B cell (primary cell): ENCODE measurements at regions not wholly inside any gene's neighbourhood (a gene's known extent, or its start where the extent isn't known, plus 50 kb on each side); places are given as distances from the start of the nearest gene placed in this dataset.

Experiments used
- ATAC-seq: fragments of 200-7000 bp; cut with Tn5 transposase; one replicate; pipeline ENCODE4 v1.10.0; 2021; ENCODE audit warnings: low read depth, mild to moderate bottlenecking, moderate number of reproducible peaks, moderate library complexity
- CTCF ChIA-PET: fragments of 350-600 bp; sonication (Branson Sonifier 250); formaldehyde crosslinking; loops from one replicate; lab custom pipeline; 2021; ENCODE audit warnings: antibody characterized with exemption, inconsistent platforms; lab: Charles Lee
- POLR2A ChIA-PET: fragments of 350-600 bp; sonication (Branson Sonifier 250); formaldehyde crosslinking; loops from one replicate; lab custom pipeline; 2021; ENCODE audit warnings: antibody characterized with exemption; lab: Charles Lee
- DNase-seq: peaks from one replicate; pipeline ENCODE4 v3.0.0; 2013
- H2AFZ ChIP-seq: 2 replicates; pipeline ENCODE4 v1.6.1; 2012; ENCODE audit warnings: mild to moderate bottlenecking, low read depth, low read length; ENCODE audit not compliant: insufficient read depth, poor library complexity, severe bottlenecking
- H3K27ac ChIP-seq, 2 donors: 1 replicate in 1 of 2; 2 replicates in 1 of 2; pipeline ENCODE4 v1.5.1; 2012 to 2013; ENCODE audit warnings: low read length in 2 of 2, mild to moderate bottlenecking in 2 of 2, moderate library complexity in 1 of 2
- H3K27me3 ChIP-seq, 4 experiments: fragments of 200-600 bp in 1 of 4; sonication (generic) in 1 of 4; replicated peaks in 1 of 4; 1 replicate in 2 of 4; 2 replicates in 2 of 4; pipeline versions ENCODE4 v1.6.1 to v1.7.0; 2013 to 2016; ENCODE audit warnings: low read length in 3 of 4, mild to moderate bottlenecking in 2 of 4, mixed read lengths in 1 of 4, moderate library complexity in 1 of 4; ENCODE audit not compliant: insufficient read depth in 4 of 4, control insufficient read depth in 3 of 4; ENCODE audit errors: control extremely low read depth in 1 of 4
- H3K36me3 ChIP-seq, 2 experiments: replicated peaks in 1 of 2; 1 replicate in 1 of 2; 2 replicates in 1 of 2; pipeline versions ENCODE4 v1.6.1 to v1.7.1; 2013; ENCODE audit warnings: low read length in 1 of 2; ENCODE audit not compliant: insufficient read depth in 2 of 2, control insufficient read depth in 1 of 2; ENCODE audit errors: control extremely low read depth in 1 of 2, extremely low read depth in 1 of 2
- H3K4me1 ChIP-seq, 2 donors: fragments of 200-600 bp in 1 of 2; sonication (generic) in 1 of 2; 1 replicate in 1 of 2; 2 replicates in 1 of 2; pipeline versions ENCODE4 v1.5.1 to v1.6.1; 2013 to 2017; ENCODE audit warnings: low read length in 2 of 2; ENCODE audit not compliant: control insufficient read depth in 2 of 2, insufficient read depth in 2 of 2
- H3K4me2 ChIP-seq: replicated peaks from 2 replicates; pipeline ENCODE3; 2012; ENCODE audit warnings: mild to moderate bottlenecking, low read depth, low read length; ENCODE audit not compliant: poor library complexity, severe bottlenecking
- H3K4me3 ChIP-seq, 5 experiments: fragments of 200-600 bp in 1 of 5; sonication (generic) in 1 of 5; 1 replicate in 3 of 5; 2 replicates in 2 of 5; pipeline versions ENCODE4 v1.5.1 to v1.7.0; 2011 to 2016; ENCODE audit warnings: low read length in 4 of 5, mild to moderate bottlenecking in 4 of 5, low read depth in 2 of 5, control low read depth in 1 of 5, moderate library complexity in 1 of 5; ENCODE audit not compliant: insufficient read depth in 1 of 5; ENCODE audit errors: control extremely low read depth in 1 of 5, extremely low read depth in 1 of 5
- H3K79me2 ChIP-seq: fragments of 200-600 bp; sonication (generic); one replicate; pipeline ENCODE4 v1.6.0; 2016; ENCODE audit warnings: low read length; ENCODE audit not compliant: control insufficient read depth, insufficient read depth
- H3K9ac ChIP-seq: fragments of 200-600 bp; sonication (generic); 2 replicates; pipeline ENCODE4 v1.6.1; 2017; ENCODE audit warnings: mild to moderate bottlenecking, low read length, moderate library complexity
- H3K9me3 ChIP-seq, 3 donors: one replicate each; pipeline versions ENCODE4 v1.6.1 to v1.7.1; 2013; ENCODE audit warnings: low read length in 2 of 3; ENCODE audit not compliant: control insufficient read depth in 2 of 3, insufficient read depth in 1 of 3; ENCODE audit errors: control extremely low read depth in 1 of 3
- H4K20me1 ChIP-seq: 2 replicates; pipeline ENCODE4 v1.6.0; 2012; ENCODE audit warnings: mild to moderate bottlenecking, low read length; ENCODE audit not compliant: insufficient read depth, control insufficient read depth, poor library complexity, severe bottlenecking
- H3K27ac Mint-ChIP-seq: one replicate; pipeline ENCODE4 v1.8.0; 2021; ENCODE audit warnings: mixed read lengths
- H3K27me3 Mint-ChIP-seq: one replicate; pipeline ENCODE4 v1.8.0; 2021; ENCODE audit warnings: mixed read lengths
- H3K4me1 Mint-ChIP-seq: one replicate; pipeline ENCODE4 v1.8.0; 2021; ENCODE audit warnings: mixed read lengths
- H3K4me3 Mint-ChIP-seq: one replicate; pipeline ENCODE4 v1.8.0; 2021; ENCODE audit warnings: mixed read lengths
- H3K9me3 Mint-ChIP-seq: one replicate; pipeline ENCODE4 v1.8.0; 2022; ENCODE audit warnings: mixed read lengths; ENCODE audit not compliant: insufficient read depth
- EZH2 ChIP-seq: IDR thresholded peaks from 2 replicates; pipeline ENCODE4 v1.6.1; 2012; ENCODE audit warnings: borderline replicate concordance, low read depth, mild to moderate bottlenecking, moderate library complexity, low read length; ENCODE audit not compliant: insufficient read depth, poor library complexity, severe bottlenecking
- WGBS: methylation state at CpG from one replicate; pipeline ENCODE4 v1.1.5; 2013; ENCODE audit warnings: missing lambda C conversion rate; ENCODE audit not compliant: insufficient coverage; 5-methylcytosine and 5-hydroxymethylcytosine counted together
- intact Hi-C: fragments of 100-400 bp; cut with micrococcal nuclease; formaldehyde crosslinking; loops from one replicate; pipeline ENCODE4 v1.10.0; 2022
- TF ChIP-seq, protein P1 (sequence below): fragments of 200-600 bp; IDR thresholded peaks from one replicate; pipeline ENCODE4 v1.8.0; 2022; ENCODE audit warnings: antibody characterized with exemption, mild to moderate bottlenecking

DNA sequence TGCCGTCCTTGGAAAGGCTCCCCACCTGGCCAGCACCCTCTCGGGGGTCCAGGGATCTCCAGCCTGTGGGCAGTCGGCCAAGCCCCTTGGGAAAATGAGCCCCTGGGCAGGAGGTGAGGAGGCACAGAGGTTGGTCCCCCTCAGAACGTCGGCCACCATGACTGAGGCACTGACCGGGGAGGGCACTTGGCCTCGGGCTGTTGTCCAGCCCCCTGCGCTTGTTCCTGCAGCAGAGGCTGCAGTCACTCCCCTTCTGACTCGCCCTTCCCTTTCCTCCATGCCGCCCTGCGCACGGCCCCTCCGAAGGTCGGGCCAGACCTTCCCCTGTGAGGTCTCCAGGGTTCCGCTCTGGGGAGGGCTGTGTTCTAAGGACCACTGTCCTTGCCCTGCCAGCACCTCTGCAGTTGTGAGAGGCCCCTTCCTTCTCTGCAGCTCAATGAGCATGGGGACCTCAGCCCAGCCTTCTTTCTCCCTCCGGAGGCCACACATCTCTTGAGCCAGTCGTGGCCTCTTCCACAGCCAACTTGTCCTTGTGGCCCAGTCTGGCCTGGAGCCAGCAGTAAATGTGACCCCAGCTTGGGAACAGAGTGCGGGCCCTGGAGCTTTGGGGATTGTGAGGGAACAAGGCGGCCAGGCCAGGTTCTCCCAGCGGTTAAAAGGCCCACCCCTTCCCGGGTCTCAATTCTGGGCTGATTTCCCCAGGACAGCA, 195.5 kb downstream of the DLL1 start:
- ChIA-PET CTCF (no interaction called here), POLR2A (no interaction called here)
- H3K9me3 Mint-ChIP-seq, result no peaks in the 10 kb centered on the region

DNA sequence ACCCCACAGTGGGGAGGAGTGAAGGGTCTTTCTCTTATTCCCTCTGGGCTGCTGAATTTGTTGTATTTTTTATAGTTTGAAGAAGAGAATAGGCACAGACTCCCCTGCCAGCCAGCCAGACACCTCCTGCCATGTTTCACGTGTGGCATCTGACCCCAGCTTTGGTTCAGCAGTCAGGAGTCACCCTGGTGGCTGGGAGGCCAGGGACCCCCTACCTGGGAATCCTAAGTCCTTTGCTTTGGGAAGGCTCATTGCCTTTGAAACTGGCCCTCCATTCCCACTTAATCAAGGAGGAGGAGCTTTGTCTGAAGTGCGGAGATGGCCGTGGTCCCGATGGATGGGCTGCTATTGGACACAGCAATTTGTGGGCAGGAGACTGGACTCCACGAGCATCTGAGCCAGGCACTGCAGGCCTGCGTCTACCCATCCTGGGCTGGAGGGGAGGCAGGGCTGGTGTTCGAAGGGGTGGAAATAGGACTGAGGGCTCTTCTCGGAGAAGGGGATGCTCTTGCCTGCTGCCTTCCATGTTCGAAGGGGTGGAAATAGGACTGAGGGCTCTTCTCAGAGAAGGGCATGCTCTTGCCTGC, 196.1 kb downstream of the DLL1 start:
- ATAC-seq (no peak), DNase-seq (no peak)
- H4K20me1 ChIP-seq, result no peaks in the 10 kb centered on the region
- CTCF ChIA-PET, result no interaction called here
- H3K79me2 ChIP-seq, result no peaks in the 10 kb centered on the region
- H3K36me3 ChIP-seq, result no peaks in the 10 kb centered on the region
- 86% methylated on average over 9 of the region's 9 CpGs for WGBS
- H3K27me3 Mint-ChIP-seq, result peaks cover 6% of the 10 kb centered on the region
- H3K27me3 ChIP-seq, result peaks cover 0 to 16% (median 0%) of the 10 kb centered on the region in 4 experiments
- no peak overlapping the region for H3K4me3 ChIP-seq
- no peak overlapping the region for H3K4me3 Mint-ChIP-seq
- POLR2A ChIA-PET, result no interaction called here
- intact Hi-C loops, result no loop called here
- H3K27ac ChIP-seq, result no peak overlapping the region
- no peak overlapping the region for H3K9ac ChIP-seq
- H3K9me3 Mint-ChIP-seq, result no peaks in the 10 kb centered on the region
- H3K4me2 ChIP-seq, result no peak overlapping the region
- peaks cover 11 to 12% of the 10 kb centered on the region in 2 donors for H3K4me1 ChIP-seq
- no peak overlapping the region for H2AFZ ChIP-seq
- TF ChIP-seq EZH2, result no peak
- TF ChIP-seq, protein P1, sequence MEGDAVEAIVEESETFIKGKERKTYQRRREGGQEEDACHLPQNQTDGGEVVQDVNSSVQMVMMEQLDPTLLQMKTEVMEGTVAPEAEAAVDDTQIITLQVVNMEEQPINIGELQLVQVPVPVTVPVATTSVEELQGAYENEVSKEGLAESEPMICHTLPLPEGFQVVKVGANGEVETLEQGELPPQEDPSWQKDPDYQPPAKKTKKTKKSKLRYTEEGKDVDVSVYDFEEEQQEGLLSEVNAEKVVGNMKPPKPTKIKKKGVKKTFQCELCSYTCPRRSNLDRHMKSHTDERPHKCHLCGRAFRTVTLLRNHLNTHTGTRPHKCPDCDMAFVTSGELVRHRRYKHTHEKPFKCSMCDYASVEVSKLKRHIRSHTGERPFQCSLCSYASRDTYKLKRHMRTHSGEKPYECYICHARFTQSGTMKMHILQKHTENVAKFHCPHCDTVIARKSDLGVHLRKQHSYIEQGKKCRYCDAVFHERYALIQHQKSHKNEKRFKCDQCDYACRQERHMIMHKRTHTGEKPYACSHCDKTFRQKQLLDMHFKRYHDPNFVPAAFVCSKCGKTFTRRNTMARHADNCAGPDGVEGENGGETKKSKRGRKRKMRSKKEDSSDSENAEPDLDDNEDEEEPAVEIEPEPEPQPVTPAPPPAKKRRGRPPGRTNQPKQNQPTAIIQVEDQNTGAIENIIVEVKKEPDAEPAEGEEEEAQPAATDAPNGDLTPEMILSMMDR, result no peak
- H3K27ac Mint-ChIP-seq, result no peak overlapping the region
- no peaks in the 10 kb centered on the region for H3K9me3 ChIP-seq
- H3K4me1 Mint-ChIP-seq, result peaks cover 12% of the 10 kb centered on the region

More for the DNA sequence above, 195.5 kb downstream of the DLL1 start:
- Mint-ChIP-seq H3K27ac (no peak overlapping the region), H3K27me3 (peaks cover 6% of the 10 kb centered on the region), H3K4me1 (peaks cover 6% of the 10 kb centered on the region), H3K4me3 (no peak overlapping the region)
- no peak overlapping the region for H2AFZ ChIP-seq
- peaks cover 0 to 5% (median 1%) of the 10 kb centered on the region in 3 donors for H3K9me3 ChIP-seq
- TF ChIP-seq EZH2, result no peak
- TF ChIP-seq, protein P1, result no peak
- H3K4me1 ChIP-seq, result peaks cover 5 to 6% of the 10 kb centered on the region in 2 donors
- no peak overlapping the region for H3K4me2 ChIP-seq
- H3K4me3 ChIP-seq, result no peak overlapping the region
- no peaks in the 10 kb centered on the region for H3K36me3 ChIP-seq
- no peaks in the 10 kb centered on the region for H3K79me2 ChIP-seq
- H3K27me3 ChIP-seq, result peaks cover 0 to 16% (median 0%) of the 10 kb centered on the region in 4 experiments
- intact Hi-C loops, result no loop called here
- no peak overlapping the region for H3K27ac ChIP-seq
- 90% methylated on average over 21 of the region's 21 CpGs for WGBS
- DNase-seq (no peak), ATAC-seq (no peak)
- no peak overlapping the region for H3K9ac ChIP-seq
- no peaks in the 10 kb centered on the region for H4K20me1 ChIP-seq
